Skeletal muscle tissue (tissue), 3 donors: ENCODE measurements at regions not wholly inside any gene's neighbourhood (a gene's known extent, or its start where the extent isn't known, plus 50 kb on each side); places are given as distances from the start of the nearest gene placed in this dataset.
"Not testable (repeated sequence)": the region's sequence is repeated elsewhere in the genome, so short reads cannot be mapped to it uniquely, and the experiment has no call there.

Experiments
- H3K27ac ChIP-seq: one replicate; pipeline ENCODE4 v1.7.0; 2013; ENCODE audit warnings: mild to moderate bottlenecking, low read depth, low read length, inconsistent platforms
- H3K27me3 ChIP-seq, 3 donors: one replicate each; pipeline ENCODE4 v1.7.0; 2013; ENCODE audit warnings: low read length in 3 of 3; ENCODE audit not compliant: control insufficient read depth in 3 of 3, insufficient read depth in 3 of 3
- H3K36me3 ChIP-seq, 3 donors: one replicate each; pipeline ENCODE4 v1.7.0; 2013; ENCODE audit warnings: low read length in 3 of 3; ENCODE audit not compliant: control insufficient read depth in 3 of 3, insufficient read depth in 3 of 3
- H3K4me1 ChIP-seq, 3 donors: one replicate each; pipeline ENCODE4 v1.7.0; 2013; ENCODE audit warnings: low read length in 3 of 3, mild to moderate bottlenecking in 3 of 3; ENCODE audit not compliant: control insufficient read depth in 3 of 3, insufficient read depth in 3 of 3
- H3K4me3 ChIP-seq, 3 donors: one replicate each; pipeline ENCODE4 v1.7.0; 2013; ENCODE audit warnings: low read length in 3 of 3
- H3K9ac ChIP-seq, 3 donors: one replicate each; pipeline ENCODE4 v1.7.0; 2013; ENCODE audit warnings: low read length in 3 of 3, mild to moderate bottlenecking in 3 of 3, moderate library complexity in 2 of 3, low read depth in 1 of 3
- H3K9me3 ChIP-seq, 3 donors: one replicate each; pipeline ENCODE4 v1.7.0; 2013; ENCODE audit warnings: low read length in 3 of 3; ENCODE audit not compliant: control insufficient read depth in 3 of 3
- donor health status: Osteomylitis.

- Histone ChIP-seq H3K4me3 (no peak overlapping the region), H3K4me1 (no peaks in the 10 kb centered on the region), H3K9ac (no peak overlapping the region), H3K27me3 (no peaks in the 10 kb centered on the region), H3K9me3 (no peaks in the 10 kb centered on the region), H3K36me3 (no peaks in the 10 kb centered on the region), H3K27ac (no peak overlapping the region)
These were observed 54.2 kb upstream of the RABGAP1L start for GRCh38 chr1:174105086-174105485.

- Histone ChIP-seq H3K27ac (no peak overlapping the region), H3K9me3 (no peaks in the 10 kb centered on the region), H3K27me3 (no peaks in the 10 kb centered on the region), H3K36me3 (no peaks in the 10 kb centered on the region), H3K9ac (no peak overlapping the region), H3K4me1 (no peaks in the 10 kb centered on the region), H3K4me3 (no peak overlapping the region)
These were observed 55.6 kb upstream of the RABGAP1L start for GRCh38 chr1:174103766-174104165.

DNA sequence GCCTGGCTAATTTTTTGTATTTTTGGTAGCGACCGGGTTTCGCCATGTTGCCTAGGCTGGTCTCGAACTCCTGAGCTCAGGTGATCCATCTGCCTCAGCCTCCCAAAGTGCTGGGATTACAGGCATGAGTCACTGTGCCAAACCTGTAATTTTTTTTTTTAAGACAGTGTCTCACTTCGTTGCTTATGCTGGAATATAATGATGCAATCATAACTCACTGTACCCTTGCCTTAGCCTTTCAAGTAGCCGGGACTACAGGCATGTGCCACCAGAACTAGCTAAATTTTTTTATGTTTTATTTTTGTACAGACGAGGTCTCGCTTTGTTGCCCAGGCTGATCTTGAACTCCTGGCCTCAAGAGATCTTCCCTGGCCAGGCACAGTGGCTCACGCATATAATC is 57.3 kb upstream of the RABGAP1L start:
- H3K9me3 ChIP-seq, H3K9ac ChIP-seq, H3K4me3 ChIP-seq, H3K27ac ChIP-seq, H3K27me3 ChIP-seq, H3K36me3 ChIP-seq, H3K4me1 ChIP-seq: not testable (repeated sequence)

DNA sequence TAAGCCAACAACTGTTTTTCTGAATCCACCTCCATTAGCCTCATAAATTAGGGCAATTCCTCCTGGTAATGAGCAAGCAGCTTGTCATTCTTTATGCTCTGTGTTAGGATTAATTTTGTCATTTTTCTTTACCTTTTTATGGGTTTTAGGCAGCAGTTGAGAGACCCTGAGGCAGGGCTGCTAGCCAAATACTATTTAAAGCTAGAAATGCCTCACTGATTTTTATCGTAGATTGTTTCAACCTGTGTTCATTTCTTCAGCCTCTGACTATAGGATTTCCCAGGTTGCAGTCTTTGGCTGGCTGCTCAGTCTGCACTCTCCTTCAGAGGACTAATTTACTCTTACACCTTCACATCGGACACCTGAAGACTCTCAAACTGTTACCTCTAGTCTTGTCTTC is 61.9 kb upstream of the RABGAP1L start:
- Histone ChIP-seq H3K27me3 (no peaks in the 10 kb centered on the region), H3K9ac (no peak overlapping the region), H3K36me3 (no peaks in the 10 kb centered on the region), H3K4me1 (no peaks in the 10 kb centered on the region), H3K4me3 (no peak overlapping the region), H3K9me3 (no peaks in the 10 kb centered on the region), H3K27ac (no peak overlapping the region)

DNA sequence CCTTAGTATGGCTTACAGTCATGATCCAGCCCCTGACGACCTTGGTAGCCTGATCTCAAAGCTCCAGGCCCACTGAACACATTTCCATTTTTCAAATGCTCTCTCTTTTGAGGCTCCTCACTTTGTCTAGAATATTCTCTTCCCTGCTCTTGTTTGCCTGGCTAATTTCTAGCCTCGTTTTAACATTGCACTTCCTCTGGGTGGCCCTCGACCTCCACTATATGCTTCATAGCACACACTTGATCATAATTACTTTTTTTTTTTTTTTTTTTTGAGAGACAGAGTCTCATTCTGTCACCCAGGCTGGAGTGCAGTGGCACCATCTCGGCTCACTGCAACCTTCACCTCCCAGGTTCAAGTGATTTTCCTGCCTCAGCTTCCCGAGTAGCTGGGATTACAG is 65.5 kb upstream of the RABGAP1L start:
- not testable (repeated sequence) for H3K4me3 ChIP-seq, H3K9ac ChIP-seq, H3K9me3 ChIP-seq, H3K27ac ChIP-seq, H3K4me1 ChIP-seq, H3K36me3 ChIP-seq, H3K27me3 ChIP-seq

DNA sequence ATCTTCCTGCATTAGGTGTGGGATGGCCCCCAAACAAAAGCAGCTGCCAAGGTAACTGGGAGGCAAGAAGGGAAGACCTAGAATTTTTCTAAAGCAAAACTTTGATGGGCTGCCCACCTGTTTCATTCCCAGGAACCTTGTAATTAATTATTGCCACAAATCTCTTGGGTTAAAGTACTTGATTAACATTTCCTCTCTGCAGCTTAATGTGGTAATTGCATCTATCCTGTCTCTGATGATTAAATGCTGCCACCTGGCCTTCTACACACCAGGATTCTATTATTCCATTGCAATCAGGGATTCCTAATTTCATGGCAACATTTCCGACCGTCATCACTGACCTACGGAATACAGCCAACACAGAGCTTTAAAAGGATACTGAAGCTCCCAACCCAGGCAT is 68.3 kb upstream of the RC3H1 start:
- Histone ChIP-seq H3K9me3 (no peaks in the 10 kb centered on the region), H3K4me1 (no peaks in the 10 kb centered on the region), H3K4me3 (no peak overlapping the region), H3K36me3 (no peaks in the 10 kb centered on the region), H3K27me3 (peaks cover 0 to 3% (median 0%) of the 10 kb centered on the region in 3 donors), H3K27ac (no peak overlapping the region), H3K9ac (no peak overlapping the region)

DNA sequence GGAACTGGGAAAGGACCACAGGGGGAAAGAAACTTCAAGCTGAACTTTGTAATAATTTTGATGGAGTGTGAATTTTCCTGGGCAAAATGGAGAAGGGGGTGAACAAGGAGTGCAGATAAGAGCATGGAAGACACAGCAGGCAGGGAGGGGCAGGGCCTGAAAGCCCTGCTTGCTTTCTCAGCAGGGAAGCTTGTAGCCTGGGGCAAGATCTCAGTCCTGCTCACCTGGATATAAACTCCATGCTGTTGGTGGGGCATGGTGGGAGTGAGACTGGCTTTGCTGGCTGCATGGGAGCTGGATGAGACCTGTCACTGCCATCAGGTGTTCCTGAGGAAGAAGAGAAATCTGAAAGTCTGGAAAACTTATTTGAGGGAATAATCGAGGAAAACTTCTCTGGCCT is 58.7 kb upstream of the RC3H1 start:
- H3K9ac ChIP-seq, result no peak overlapping the region
- H3K9me3 ChIP-seq, result no peaks in the 10 kb centered on the region
- H3K27ac ChIP-seq, result no peak overlapping the region
- no peaks in the 10 kb centered on the region for H3K36me3 ChIP-seq
- H3K4me3 ChIP-seq, result no peak overlapping the region
- H3K4me1 ChIP-seq, result no peaks in the 10 kb centered on the region
- no peaks in the 10 kb centered on the region for H3K27me3 ChIP-seq

DNA sequence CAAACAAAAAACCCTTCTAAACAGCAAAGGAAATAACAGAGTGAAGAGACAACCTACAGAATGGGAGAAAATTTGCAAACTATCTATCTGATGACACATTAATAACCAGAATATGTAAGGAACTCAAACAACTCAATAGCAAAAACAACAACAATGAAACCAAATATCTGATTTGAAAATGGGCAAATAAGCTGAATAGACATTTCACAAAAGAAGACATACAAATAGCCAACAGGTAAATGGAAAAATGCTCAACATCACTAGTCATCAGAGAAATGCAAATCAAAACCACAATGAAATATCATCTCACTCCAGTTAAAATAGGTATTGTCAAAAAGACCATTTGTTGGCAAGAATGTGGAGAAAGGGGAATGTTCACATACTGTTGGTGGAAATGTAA is 57.6 kb upstream of the RC3H1 start:
- H3K9ac ChIP-seq, result no peak overlapping the region
- H3K27ac ChIP-seq, result no peak overlapping the region
- H3K36me3 ChIP-seq, result no peaks in the 10 kb centered on the region
- H3K27me3 ChIP-seq, result no peaks in the 10 kb centered on the region
- H3K9me3 ChIP-seq, result no peaks in the 10 kb centered on the region
- no peaks in the 10 kb centered on the region for H3K4me1 ChIP-seq
- no peak overlapping the region for H3K4me3 ChIP-seq

GRCh38 chr1:174078916-174079315 is 56.8 kb upstream of the RC3H1 start:
- not testable (repeated sequence) for H3K36me3 ChIP-seq, H3K9ac ChIP-seq, H3K27me3 ChIP-seq, H3K27ac ChIP-seq, H3K4me1 ChIP-seq, H3K4me3 ChIP-seq, H3K9me3 ChIP-seq

- Histone ChIP-seq H3K4me3 (no peak overlapping the region), H3K9me3 (no peaks in the 10 kb centered on the region), H3K27ac (no peak overlapping the region), H3K27me3 (no peaks in the 10 kb centered on the region), H3K9ac (no peak overlapping the region), H3K4me1 (no peaks in the 10 kb centered on the region), H3K36me3 (no peaks in the 10 kb centered on the region)
These were observed 55.8 kb upstream of the RC3H1 start for GRCh38 chr1:174077749-174078490.
